BE2C (cell line): ENCODE measurements at regions not wholly inside any gene's neighbourhood (a gene's known extent, or its start where the extent isn't known, plus 50 kb on each side); places are given as distances from the start of the nearest gene placed in this dataset.

Experiments
- DNase-seq: peaks from one replicate; pipeline ENCODE4 v3.0.0-alpha.2; 2020
- H3K27me3 ChIP-seq: fragments of 250-450 bp; sonication (Bioruptor Pico); 2 replicates; pipeline ENCODE4 v1.5.1; 2020; ENCODE audit warnings: mild to moderate bottlenecking
- H3K36me3 ChIP-seq: fragments of 250-450 bp; sonication (Bioruptor Pico); 2 replicates; pipeline ENCODE4 v1.5.1; 2020; ENCODE audit warnings: mild to moderate bottlenecking
- H3K4me1 ChIP-seq: fragments of 250-450 bp; sonication (Bioruptor Pico); 2 replicates; pipeline ENCODE4 v1.5.1; 2020
- H3K4me3 ChIP-seq: 2 replicates; pipeline ENCODE4 v1.5.1; 2011; ENCODE audit warnings: low read depth, low read length
- H3K9me3 ChIP-seq: fragments of 250-450 bp; sonication (Bioruptor Pico); 2 replicates; pipeline ENCODE4 v1.5.1; 2020
- CTCF ChIP-seq: IDR thresholded peaks from 2 replicates; pipeline ENCODE4 v1.5.1; 2012; ENCODE audit warnings: mild to moderate bottlenecking, low read depth, low read length

DNA sequence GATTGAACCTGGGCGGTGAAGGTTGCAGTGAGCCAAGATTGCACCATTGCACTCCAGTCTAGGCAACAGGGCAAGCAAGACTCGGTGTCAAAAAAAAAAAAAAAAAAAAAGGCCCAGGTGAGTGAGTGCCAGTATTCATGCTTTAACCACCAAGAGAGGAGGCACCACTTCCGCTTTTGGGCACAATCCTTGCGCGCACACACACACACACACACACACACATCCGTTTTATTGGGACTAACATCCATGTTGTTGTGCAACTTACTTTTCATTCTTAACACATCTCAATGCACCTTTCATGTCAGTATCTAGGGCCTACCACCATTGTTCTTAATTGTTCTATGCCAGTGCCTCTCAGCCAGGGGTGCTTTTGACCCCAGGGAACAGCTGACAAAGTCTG is 263.0 kb downstream of the CDC5L start:
- peaks cover 7% of the 10 kb centered on the region for H3K27me3 ChIP-seq
- no peak for TF ChIP-seq CTCF
- no peaks in the 10 kb centered on the region for H3K4me1 ChIP-seq
- no peaks in the 10 kb centered on the region for H3K9me3 ChIP-seq
- DNase-seq = no peak
- H3K36me3 ChIP-seq = no peaks in the 10 kb centered on the region
- no peak overlapping the region for H3K4me3 ChIP-seq

- H3K4me1 ChIP-seq = no peaks in the 10 kb centered on the region
- no peak for DNase-seq
These were observed 263.4 kb downstream of the CDC5L start for GRCh38 chr6:44650947-44651346.

DNA sequence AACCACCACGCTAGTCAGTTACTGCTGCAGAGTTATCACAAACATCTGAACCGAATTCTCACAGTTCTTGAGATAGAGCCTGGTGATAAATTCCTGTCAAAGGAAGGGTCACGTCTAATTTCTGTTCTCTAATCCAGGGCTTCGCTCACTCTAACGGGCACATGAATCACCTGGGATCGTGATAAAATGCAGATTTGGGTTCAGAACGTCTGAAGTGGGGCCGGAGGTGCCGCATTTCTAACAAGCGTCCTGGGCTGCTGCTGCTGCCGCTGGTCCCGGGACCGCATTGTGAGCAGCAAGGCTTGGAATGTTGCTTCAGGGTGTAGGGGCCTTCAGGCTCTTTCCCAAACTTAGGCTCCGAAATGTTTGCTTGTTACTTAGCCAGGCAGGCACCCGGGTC is 264.1 kb downstream of the CDC5L start:
- H3K4me3 ChIP-seq = no peak overlapping the region
- no peaks in the 10 kb centered on the region for H3K9me3 ChIP-seq
- peaks cover 7% of the 10 kb centered on the region for H3K27me3 ChIP-seq
- no peaks in the 10 kb centered on the region for H3K4me1 ChIP-seq
- DNase-seq = no peak
- TF ChIP-seq CTCF = no peak
- H3K36me3 ChIP-seq = no peaks in the 10 kb centered on the region

More at GRCh38 chr6:44650947-44651346, 263.4 kb downstream of the CDC5L start:
- peaks cover 7% of the 10 kb centered on the region for H3K27me3 ChIP-seq
- H3K4me3 ChIP-seq = no peak overlapping the region
- no peak for TF ChIP-seq CTCF
- no peaks in the 10 kb centered on the region for H3K36me3 ChIP-seq
- no peaks in the 10 kb centered on the region for H3K9me3 ChIP-seq

DNA sequence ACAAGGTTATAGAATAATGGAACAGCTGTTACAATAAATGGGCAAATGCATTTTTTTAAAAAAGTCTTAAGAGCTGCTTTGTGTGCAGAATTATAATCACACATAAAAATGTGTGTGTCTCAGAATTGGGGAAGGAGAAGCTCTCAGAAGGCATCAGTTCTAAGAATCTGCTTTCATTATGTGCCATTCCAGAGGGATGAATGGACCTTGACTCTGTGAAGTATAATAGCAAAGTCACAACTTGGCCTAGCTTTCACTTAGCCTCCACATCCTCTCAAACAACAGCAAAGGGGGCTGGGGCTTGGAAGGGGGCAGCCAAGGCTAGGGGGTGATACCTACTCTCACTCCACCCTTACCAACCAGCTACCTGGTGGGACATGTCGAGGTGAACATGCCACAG is 265.0 kb downstream of the CDC5L start:
- H3K4me3 ChIP-seq = no peak overlapping the region
- H3K27me3 ChIP-seq = peaks cover 7% of the 10 kb centered on the region
- TF ChIP-seq CTCF = no peak
- DNase-seq = no peak
- H3K9me3 ChIP-seq = no peaks in the 10 kb centered on the region
- no peaks in the 10 kb centered on the region for H3K36me3 ChIP-seq
- no peaks in the 10 kb centered on the region for H3K4me1 ChIP-seq

DNA sequence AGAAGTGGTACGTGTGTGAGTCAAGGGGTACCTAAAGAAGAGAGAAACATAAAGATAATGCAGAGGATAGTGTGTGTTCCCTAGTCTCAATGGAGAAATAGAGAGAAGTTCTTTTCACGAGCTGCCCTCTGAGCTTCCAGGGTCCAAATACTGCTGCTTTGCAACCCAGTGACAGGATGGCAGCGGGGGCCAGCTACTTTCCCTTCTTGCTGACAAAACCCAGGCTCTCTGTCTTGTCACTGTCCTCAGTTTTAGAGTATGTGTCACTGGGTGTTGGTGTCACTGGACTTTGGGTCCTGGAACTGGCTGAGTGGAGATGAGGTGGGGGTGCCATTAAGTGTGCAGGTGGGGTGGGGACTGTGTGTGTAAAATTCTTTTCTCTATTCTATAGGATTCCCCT is 265.6 kb downstream of the CDC5L start:
- no peaks in the 10 kb centered on the region for H3K4me1 ChIP-seq
- H3K4me3 ChIP-seq = no peak overlapping the region
- no peaks in the 10 kb centered on the region for H3K36me3 ChIP-seq
- peaks cover 7% of the 10 kb centered on the region for H3K27me3 ChIP-seq
- no peak for TF ChIP-seq CTCF
- no peaks in the 10 kb centered on the region for H3K9me3 ChIP-seq
- DNase-seq = no peak

DNA sequence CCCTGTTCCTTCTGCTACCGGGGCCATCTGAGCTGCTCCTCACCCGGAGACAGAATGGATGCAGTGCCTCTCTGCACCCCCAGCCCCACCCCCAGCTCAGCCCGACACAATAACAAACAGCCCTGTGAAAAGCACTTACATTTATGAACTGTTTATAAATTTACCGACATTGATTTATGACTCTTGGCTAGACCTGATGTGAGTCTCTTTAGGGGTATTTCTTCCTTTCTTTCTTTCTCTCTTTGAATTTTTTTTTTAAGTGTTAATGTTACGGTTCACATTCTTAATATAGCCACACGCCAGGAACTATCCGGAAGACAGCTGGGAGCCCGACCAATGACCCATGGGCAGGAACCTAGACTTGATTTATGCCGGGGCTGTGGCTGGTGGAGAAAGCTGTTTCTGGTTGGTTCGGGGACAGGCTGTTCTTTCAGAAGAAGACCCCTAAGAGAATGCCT is 266.3 kb downstream of the CDC5L start:
- DNase-seq = no peak
- H3K4me3 ChIP-seq = no peak overlapping the region
- no peaks in the 10 kb centered on the region for H3K4me1 ChIP-seq

More for the DNA sequence above, 266.3 kb downstream of the CDC5L start:
- Histone ChIP-seq H3K9me3 (no peaks in the 10 kb centered on the region), H3K36me3 (no peaks in the 10 kb centered on the region), H3K27me3 (peaks cover 7% of the 10 kb centered on the region)
- no peak for TF ChIP-seq CTCF
